Lung microvascular endothelial cell (primary cell): ENCODE measurements at regions not wholly inside any gene's neighbourhood (a gene's known extent, or its start where the extent isn't known, plus 50 kb on each side); places are given as distances from the start of the nearest gene placed in this dataset.
"Not testable (repeated sequence)": the region's sequence is repeated elsewhere in the genome, so short reads cannot be mapped to it uniquely, and the experiment has no call there.

Experiments used
- DNase-seq, 2 donors: peaks; one replicate each; pipeline versions ENCODE4 v3.0.0 to v3.0.0-alpha.2; 2010; ENCODE audit warnings: low read depth in 2 of 2

- no peak for DNase-seq
Measured at GRCh38 chr16:88128556-88128955, 177.3 kb downstream of the BANP start.

- DNase-seq = not testable (repeated sequence)
Measured at GRCh38 chr16:88129133-88129532, 177.9 kb downstream of the BANP start.

GRCh38 chr16:88130016-88130415 is 178.8 kb downstream of the BANP start:
- no peak for DNase-seq

DNA sequence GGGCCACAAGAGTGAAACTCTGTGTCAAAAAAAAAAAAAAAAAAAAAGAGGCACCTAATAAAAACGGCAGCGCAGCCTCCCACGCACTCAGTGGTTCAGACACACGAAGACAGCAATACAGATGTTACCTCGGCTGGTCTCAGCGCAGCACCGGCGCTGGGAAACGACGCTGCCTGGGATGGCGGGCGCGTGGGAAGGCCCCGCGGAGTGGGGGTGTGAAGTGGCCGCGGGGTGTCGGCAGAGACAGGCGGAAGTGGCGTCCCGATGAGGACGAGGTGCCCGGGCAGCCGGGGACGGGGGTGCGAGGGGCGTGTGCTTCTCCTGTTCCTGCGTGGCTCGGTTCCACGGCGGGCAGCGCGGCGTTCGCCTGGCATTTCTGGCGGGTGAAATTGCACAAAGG is 179.4 kb downstream of the BANP start:
- no peak for DNase-seq

DNA sequence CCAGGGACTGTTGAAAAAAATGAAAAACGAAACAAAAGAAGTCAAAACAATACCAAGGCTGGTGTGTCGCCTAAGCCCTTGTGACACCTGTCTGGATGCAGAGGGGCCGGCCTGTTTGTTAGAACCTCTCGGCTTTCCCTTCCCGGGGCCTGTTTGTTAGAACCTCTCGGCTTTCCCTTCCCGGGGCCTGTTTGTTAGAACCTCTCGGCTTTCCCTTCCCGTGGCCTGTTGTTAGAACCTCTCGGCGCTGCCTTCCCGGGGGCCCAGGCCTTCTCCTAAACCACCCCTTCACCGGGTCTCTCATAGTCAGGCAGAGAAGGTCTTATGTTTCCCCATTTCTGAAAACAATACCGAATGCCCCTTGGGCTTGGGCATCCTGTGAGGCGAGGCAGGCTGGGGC is 180.0 kb downstream of the BANP start:
- no peak for DNase-seq

DNA sequence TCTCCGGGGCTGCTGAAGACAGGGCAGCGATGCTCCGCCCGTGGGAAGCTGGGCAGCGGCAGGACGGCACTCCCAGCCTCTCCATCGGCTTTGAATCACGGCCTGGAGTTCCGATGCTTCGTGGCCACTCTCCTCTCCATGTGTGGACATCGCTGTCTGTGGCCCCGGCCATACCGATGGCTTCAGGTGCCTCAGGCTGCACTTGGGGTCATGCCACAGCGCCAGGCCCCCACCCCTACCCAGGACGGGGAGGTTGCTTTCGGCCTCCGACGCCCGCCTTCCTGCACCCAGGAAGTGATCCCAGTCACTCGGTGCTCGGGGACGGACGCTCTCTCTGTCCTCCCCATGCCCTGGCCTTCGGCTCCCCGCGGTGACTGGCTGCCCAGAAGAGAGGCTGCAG is 180.7 kb downstream of the BANP start:
- DNase-seq = no peak

- DNase-seq = no peak
Measured at GRCh38 chr16:88132836-88133506, 181.7 kb downstream of the BANP start.

DNA sequence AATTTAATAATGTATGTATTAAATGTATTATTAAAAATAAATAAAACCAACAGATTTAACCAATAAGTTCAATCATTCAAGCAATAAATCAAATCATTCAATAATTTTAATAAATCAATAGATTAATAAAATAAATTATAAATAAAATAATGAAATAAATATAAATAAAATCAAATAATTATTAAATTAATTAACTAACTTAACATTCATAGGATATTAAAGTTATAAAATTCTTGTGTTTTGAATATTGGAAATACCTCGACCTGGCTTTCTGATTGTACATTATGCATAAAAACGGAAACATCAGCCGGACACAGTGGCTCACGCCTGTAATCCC is 182.2 kb downstream of the BANP start:
- DNase-seq = no peak

GRCh38 chr16:88134172-88134898 is 183.1 kb downstream of the BANP start:
- not testable (repeated sequence) for DNase-seq

DNA sequence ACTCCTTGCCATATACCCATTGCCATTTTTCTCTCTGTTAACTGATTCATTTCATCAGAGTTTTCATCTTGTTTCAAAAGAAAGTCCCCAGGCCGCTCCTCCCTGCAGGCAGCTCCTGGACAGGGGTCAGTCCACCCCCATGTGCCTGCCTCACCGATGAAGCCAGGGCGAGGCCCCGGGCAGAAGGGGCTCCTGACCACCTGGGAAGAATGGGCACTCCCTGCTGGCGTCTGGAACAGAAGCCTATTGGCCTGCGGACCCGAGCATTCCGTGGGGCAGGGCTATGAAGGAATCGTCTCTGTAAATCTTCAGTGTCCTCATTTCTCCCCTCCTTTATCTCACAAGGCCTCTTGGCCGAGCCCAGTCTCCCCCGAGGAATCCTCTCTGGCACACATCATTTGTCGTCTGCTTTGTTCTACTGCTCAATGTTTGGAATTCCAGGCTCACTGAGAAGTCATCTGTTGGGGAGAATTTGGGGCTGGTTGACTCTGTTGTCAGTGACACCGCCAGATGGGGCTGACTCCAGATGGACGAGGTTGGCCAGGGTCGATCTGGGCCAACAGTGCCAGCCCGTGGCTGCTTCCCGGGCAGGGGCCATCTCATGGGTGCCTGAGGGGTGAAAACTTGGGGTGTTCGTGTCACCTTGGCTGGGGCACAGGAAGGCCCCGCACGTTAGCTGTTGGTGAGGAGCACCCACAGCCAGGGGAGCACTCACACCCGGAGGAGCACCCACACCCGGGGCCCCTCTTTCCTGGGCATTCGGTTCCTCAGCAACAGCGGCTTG is 183.9 kb downstream of the BANP start:
- DNase-seq = not testable (repeated sequence)

- DNase-seq = not testable (repeated sequence)
Measured at GRCh38 chr16:88136211-88136713, 185.0 kb downstream of the BANP start.

DNA sequence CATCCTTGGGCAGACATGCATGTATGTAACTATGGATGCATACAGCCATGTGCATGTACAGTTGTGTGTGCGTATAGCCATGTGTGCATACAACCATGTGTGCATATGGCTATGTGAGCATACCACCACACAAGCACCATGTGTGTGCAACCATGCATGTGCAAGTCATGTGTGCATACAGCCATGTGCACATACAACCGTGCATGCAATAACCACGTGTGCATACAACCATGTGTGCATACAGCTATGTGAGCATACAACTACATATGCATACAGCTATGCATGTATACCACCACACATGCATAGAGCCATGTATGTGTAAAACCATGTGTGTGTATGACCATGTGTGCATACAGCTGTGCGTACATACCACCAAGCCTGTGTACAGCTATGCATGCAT is 185.7 kb downstream of the BANP start:
- DNase-seq = not testable (repeated sequence)

DNA sequence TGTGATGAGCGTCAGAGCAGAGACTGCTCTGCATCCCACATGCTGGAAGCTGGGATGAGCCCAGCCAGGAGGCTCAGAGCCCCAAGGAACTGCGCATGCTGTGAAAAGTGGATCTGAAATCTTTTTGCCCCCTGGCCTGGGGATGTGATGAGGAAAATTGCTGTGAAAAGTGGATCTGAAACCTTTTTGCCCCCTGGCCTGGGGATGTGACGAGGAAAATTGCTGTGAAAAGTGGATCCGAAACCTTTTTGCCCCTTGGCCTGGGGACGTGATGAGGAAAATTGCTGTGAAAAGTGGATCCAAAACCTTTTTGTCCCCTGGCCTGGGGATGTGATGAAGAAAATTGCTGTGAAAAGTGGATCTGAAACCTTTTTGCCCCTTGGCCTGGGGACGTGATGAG is 187.9 kb downstream of the BANP start:
- DNase-seq = not testable (repeated sequence)

DNA sequence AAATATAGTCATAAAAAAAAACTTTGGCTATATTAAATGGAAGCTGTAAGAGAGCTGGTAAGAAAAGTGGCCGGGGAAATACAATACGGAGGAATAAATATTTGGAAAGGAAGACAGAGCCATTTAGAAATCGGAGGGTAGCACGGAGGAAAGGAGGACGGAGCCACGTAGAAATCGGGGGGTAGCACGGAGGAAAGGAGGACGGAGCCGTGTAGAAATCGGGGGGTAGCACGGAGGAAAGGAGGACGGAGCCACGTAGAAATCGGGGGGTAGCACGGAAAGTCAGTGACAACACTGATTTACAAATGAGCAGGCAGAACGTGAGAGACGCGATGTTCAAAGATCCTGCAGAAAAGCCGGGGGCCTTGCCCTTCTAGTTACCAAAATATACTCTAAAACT is 189.0 kb downstream of the BANP start:
- DNase-seq = not testable (repeated sequence)

- no peak for DNase-seq
Measured at GRCh38 chr16:88141580-88141979, 190.3 kb downstream of the BANP start.

GRCh38 chr16:88142056-88142935 is 191.1 kb downstream of the BANP start:
- DNase-seq = not testable (repeated sequence)

DNA sequence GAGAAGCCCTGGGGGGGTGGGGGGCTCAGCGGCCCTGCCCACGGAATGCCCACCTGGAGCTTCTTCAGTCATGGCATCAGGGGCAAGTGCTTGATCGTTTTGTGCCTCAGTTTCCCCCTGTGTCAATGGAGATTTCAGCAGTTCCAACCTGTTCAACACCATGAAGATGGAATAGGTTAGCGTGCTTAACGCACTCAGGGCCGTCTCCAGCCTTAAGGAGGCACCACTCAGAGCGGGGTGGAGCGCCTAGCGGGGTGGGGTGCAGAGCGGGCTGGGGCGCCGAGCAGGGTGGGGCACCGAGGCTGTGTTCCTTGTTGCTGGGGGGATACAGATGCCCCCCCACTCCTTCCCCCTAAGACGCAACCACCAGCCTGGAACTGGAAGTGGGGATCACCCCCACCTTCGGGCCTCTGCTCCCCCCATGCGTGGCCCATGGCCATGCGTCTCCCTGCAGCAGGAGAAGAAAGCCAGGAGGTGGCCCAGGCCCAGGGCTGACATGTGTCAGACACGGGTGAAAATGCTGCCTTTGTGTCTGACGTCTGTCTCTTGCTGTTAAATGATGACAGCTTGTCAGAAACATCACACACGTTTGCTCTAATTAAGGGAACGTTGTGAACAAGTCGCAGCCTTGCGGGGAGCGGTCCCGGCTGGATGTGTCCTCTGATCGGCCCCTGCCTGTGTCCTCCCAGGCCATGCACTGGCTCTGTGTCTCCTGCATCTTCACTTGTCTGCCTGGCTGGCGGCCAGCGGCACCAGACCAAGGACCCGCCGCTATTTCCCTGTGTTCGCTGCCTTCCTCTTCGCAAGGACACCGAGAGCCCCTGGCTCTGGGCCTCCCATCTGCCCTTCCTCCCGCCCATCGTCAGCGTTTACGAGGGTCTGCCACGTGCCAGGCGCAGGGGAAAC is 192.1 kb downstream of the BANP start:
- DNase-seq = not testable (repeated sequence)

DNA sequence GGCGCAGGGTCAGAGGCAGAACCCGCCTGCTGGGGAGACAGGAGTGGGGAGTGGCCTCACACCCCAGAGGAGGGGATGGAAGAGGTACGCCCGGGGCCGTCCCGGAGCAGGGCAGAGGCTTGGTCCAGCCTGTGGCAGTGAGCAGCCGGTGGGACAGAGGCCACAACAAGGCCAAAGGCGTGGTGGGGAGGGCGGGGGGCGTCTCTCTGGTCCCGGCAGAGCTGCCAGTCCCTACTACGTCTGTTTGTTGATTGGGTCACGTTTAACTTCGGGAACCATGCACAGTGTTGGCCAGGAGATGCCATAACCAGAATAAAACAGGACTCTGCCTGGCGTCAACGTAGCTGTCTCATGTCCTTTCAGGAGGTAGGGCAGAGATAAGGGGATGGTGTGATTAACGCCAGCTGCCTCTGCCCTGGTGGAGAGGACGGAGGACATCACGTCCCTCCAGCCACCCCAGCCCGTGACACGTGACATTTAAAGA is 192.8 kb downstream of the BANP start:
- DNase-seq = peak; percentile 23 to 48

GRCh38 chr16:88145376-88145775 is 194.1 kb downstream of the BANP start:
- DNase-seq = not testable (repeated sequence)

GRCh38 chr16:88145824-88146405 is 194.7 kb downstream of the BANP start:
- not testable (repeated sequence) for DNase-seq
